Effector memory CD8-positive, alpha-beta T cell (primary cell): ENCODE measurements at regions not wholly inside any gene's neighbourhood (a gene's known extent, or its start where the extent isn't known, plus 50 kb on each side); places are given as distances from the start of the nearest gene placed in this dataset.

ENCODE experiments used
- ATAC-seq: fragments of 150-1000 bp; cut with Tn5 transposase; replicated peaks from 2 replicates; pipeline ENCODE4 v1.10.0; 2021; ENCODE audit warnings: mild to moderate bottlenecking, moderate library complexity
- DNase-seq, 3 experiments: peaks; one replicate each; pipeline ENCODE4 v3.0.0; 2021
- H3K27ac Mint-ChIP-seq, 2 donors: one replicate each; pipeline ENCODE4 v1.8.0; 2022; ENCODE audit warnings: mild to moderate bottlenecking in 2 of 2, mixed read lengths in 2 of 2, moderate library complexity in 2 of 2
- H3K27me3 Mint-ChIP-seq, 2 donors: one replicate each; pipeline ENCODE4 v1.8.0; 2022; ENCODE audit warnings: mixed read lengths in 2 of 2
- H3K36me3 Mint-ChIP-seq: one replicate; pipeline ENCODE4 v1.8.0; 2022; ENCODE audit warnings: mild to moderate bottlenecking, moderate library complexity, mixed read lengths; ENCODE audit not compliant: insufficient read depth
- H3K4me1 Mint-ChIP-seq, 2 donors: one replicate each; pipeline ENCODE4 v1.8.0; 2022; ENCODE audit warnings: low read depth in 2 of 2, mixed read lengths in 2 of 2
- H3K4me3 Mint-ChIP-seq, 2 donors: one replicate each; pipeline ENCODE4 v1.8.0; 2022; ENCODE audit warnings: mild to moderate bottlenecking in 2 of 2, mixed read lengths in 2 of 2, moderate library complexity in 2 of 2
- H3K9me3 Mint-ChIP-seq, 2 donors: one replicate each; pipeline ENCODE4 v1.8.0; 2022; ENCODE audit warnings: mixed read lengths in 2 of 2

GRCh38 chr6:140108167-140108566, 733.7 kb upstream of the CITED2 start:
- no peaks in the 10 kb centered on the region for H3K36me3 Mint-ChIP-seq
- no peak for ATAC-seq
- H3K4me1 Mint-ChIP-seq = no peaks in the 10 kb centered on the region
- H3K9me3 Mint-ChIP-seq = no peaks in the 10 kb centered on the region
- H3K27me3 Mint-ChIP-seq = peaks cover 0 to 6% of the 10 kb centered on the region in 2 donors
- H3K27ac Mint-ChIP-seq = no peak overlapping the region
- no peak for DNase-seq
- H3K4me3 Mint-ChIP-seq = no peak overlapping the region

GRCh38 chr6:140107216-140107615, 732.8 kb upstream of the CITED2 start:
- Mint-ChIP-seq H3K36me3 (no peaks in the 10 kb centered on the region), H3K4me1 (no peaks in the 10 kb centered on the region), H3K4me3 (no peak overlapping the region), H3K9me3 (no peaks in the 10 kb centered on the region), H3K27ac (no peak overlapping the region), H3K27me3 (no peaks in the 10 kb centered on the region)
- DNase-seq = no peak
- no peak for ATAC-seq

- no peaks in the 10 kb centered on the region for H3K27me3 Mint-ChIP-seq
- ATAC-seq (no peak), DNase-seq (no peak)
- no peaks in the 10 kb centered on the region for H3K36me3 Mint-ChIP-seq
- no peak overlapping the region for H3K4me3 Mint-ChIP-seq
- no peak overlapping the region for H3K27ac Mint-ChIP-seq
- H3K9me3 Mint-ChIP-seq = no peaks in the 10 kb centered on the region
- H3K4me1 Mint-ChIP-seq = peaks cover 2 to 5% of the 10 kb centered on the region in 2 donors
Observed at GRCh38 chr6:140105857-140106256, 731.4 kb upstream of the CITED2 start.

- no peak for DNase-seq
- no peaks in the 10 kb centered on the region for H3K9me3 Mint-ChIP-seq
- H3K27me3 Mint-ChIP-seq = no peaks in the 10 kb centered on the region
- no peak overlapping the region for H3K27ac Mint-ChIP-seq
- H3K4me3 Mint-ChIP-seq = no peak overlapping the region
- no peak for ATAC-seq
- no peaks in the 10 kb centered on the region for H3K36me3 Mint-ChIP-seq
- peaks cover 2 to 5% of the 10 kb centered on the region in 2 donors for H3K4me1 Mint-ChIP-seq
Observed at GRCh38 chr6:140105241-140105640, 730.8 kb upstream of the CITED2 start.

DNA sequence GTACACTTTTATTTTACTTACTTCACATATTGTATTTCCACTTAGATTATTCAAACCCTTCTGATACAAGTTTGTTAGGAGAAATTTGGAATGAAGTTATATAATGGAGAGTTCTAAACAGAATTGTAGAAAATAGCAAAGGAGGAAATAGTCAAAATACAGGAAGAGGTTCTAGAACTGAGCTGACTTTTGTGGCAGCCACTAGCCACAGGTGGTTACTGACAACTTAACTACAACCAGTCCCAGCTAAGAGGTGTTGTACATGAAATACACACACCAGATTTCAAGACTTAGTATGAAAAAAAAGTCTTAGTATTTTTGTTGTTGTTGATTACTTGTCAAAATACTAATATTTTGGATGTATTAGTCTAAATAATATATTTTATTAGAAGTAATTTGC, 727.4 kb upstream of the CITED2 start:
- DNase-seq (no peak), ATAC-seq (peak; percentile 69)
- peak overlapping the region in 1 of 2 donors; percentile 11 for H3K27ac Mint-ChIP-seq
- H3K4me3 Mint-ChIP-seq = no peak overlapping the region
- H3K9me3 Mint-ChIP-seq = no peaks in the 10 kb centered on the region
- no peaks in the 10 kb centered on the region for H3K36me3 Mint-ChIP-seq
- no peaks in the 10 kb centered on the region for H3K27me3 Mint-ChIP-seq
- H3K4me1 Mint-ChIP-seq = peaks cover 2 to 5% of the 10 kb centered on the region in 2 donors

DNA sequence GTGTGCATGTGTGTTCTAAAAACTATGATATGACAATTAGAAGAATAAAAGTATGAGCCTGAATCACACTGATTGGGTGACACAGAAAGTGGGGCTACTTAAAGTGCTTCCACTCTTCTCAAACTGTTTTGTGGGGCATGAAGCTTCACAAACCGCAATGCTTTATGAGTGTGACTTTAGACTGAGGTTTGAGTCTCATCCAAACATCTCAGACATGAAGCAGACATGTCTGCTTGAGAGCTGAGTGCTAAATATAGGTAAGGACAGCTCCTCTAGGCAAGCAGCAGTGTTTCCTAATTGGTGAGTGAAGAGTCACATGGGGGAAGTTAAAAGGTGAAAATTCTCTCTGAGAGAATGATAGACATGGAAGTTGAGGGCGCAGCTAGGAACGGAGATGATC, 726.9 kb upstream of the CITED2 start:
- Mint-ChIP-seq H3K36me3 (no peaks in the 10 kb centered on the region), H3K4me3 (no peak overlapping the region), H3K4me1 (peaks cover 2 to 5% of the 10 kb centered on the region in 2 donors), H3K27ac (peak overlapping the region in 1 of 2 donors; percentile 11), H3K27me3 (no peaks in the 10 kb centered on the region), H3K9me3 (no peaks in the 10 kb centered on the region)
- DNase-seq = peak in 1 of 3 experiments; percentile 1
- ATAC-seq = peak; percentile 88

- Mint-ChIP-seq H3K4me3 (no peak overlapping the region), H3K27ac (no peak overlapping the region), H3K9me3 (no peaks in the 10 kb centered on the region), H3K27me3 (peaks cover 0 to 3% of the 10 kb centered on the region in 2 donors), H3K36me3 (no peaks in the 10 kb centered on the region), H3K4me1 (no peaks in the 10 kb centered on the region)
- DNase-seq = no peak
- ATAC-seq = no peak
Observed at GRCh38 chr6:140095532-140095931, 721.1 kb upstream of the CITED2 start.

DNA sequence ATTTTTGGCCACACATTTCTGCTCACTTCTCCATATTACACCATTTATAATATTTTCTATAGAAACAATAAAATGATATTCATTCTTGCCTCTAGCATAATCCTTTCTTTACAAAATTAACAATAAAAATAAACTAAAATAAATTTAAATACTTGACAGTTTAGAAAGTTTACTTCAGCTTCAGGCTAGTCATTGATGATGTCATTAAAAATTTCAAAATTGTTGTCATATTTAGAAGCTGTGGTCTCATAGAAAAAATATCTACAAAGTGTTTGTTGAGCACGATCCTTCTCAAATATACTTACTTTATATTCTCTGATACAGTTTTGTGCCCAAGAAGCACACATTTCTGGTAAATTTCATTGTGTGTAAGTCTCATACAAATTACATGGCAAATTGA, 717.4 kb upstream of the CITED2 start:
- Mint-ChIP-seq H3K27me3 (peaks cover 0 to 9% of the 10 kb centered on the region in 2 donors), H3K4me3 (no peak overlapping the region), H3K4me1 (no peaks in the 10 kb centered on the region), H3K9me3 (no peaks in the 10 kb centered on the region), H3K36me3 (no peaks in the 10 kb centered on the region), H3K27ac (no peak overlapping the region)
- ATAC-seq (no peak), DNase-seq (no peak)

DNA sequence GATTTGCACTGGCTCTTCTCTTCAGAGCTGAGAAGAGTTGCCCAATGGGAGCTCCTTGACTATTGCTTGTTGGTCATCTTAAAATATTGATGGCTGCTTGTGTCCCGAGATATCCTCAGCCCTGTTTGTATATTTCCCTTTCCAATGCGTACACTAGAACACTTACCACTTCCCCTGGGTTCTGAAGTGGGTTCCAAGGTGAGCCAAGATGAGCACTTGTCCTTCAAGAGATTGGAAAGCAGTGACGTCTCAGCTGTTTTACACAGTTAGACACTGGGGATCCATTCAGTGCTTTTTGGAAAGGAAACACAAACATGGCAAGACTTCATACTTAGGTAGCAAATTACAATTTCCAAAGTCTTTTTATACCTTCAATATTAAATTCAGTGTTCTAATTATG, 716.4 kb upstream of the CITED2 start:
- no peaks in the 10 kb centered on the region for H3K36me3 Mint-ChIP-seq
- H3K27ac Mint-ChIP-seq = no peak overlapping the region
- ATAC-seq (no peak), DNase-seq (no peak)
- peaks cover 0 to 9% of the 10 kb centered on the region in 2 donors for H3K27me3 Mint-ChIP-seq
- no peak overlapping the region for H3K4me3 Mint-ChIP-seq
- no peaks in the 10 kb centered on the region for H3K4me1 Mint-ChIP-seq
- no peaks in the 10 kb centered on the region for H3K9me3 Mint-ChIP-seq

GRCh38 chr6:140083375-140083774, 708.9 kb upstream of the CITED2 start:
- DNase-seq (no peak), ATAC-seq (no peak)
- Mint-ChIP-seq H3K9me3 (no peaks in the 10 kb centered on the region), H3K27me3 (no peaks in the 10 kb centered on the region), H3K27ac (no peak overlapping the region), H3K4me1 (no peaks in the 10 kb centered on the region), H3K4me3 (no peak overlapping the region), H3K36me3 (no peaks in the 10 kb centered on the region)

DNA sequence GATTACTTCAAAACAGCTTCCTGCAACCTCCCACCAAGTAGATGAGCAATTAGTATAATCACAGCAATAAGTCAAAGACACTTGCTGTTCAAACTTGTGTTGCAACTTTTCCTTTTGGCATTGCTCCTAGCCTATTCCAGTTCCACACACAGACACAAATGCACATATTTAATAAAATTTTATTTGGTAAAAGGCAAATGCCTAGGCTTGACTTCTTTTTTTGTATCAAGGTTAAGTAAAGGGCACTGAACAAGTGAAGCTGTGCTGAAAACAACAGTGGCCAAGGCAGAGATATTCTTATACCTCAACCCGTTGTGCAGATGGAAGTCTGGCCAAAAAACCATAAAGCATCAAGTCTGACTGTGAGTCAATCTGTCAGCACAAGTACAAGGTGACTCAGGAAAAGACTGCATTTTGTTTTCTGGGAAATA, 708.4 kb upstream of the CITED2 start:
- Mint-ChIP-seq H3K4me3 (no peak overlapping the region), H3K36me3 (no peaks in the 10 kb centered on the region), H3K4me1 (no peaks in the 10 kb centered on the region), H3K9me3 (no peaks in the 10 kb centered on the region), H3K27me3 (no peaks in the 10 kb centered on the region), H3K27ac (no peak overlapping the region)
- DNase-seq (no peak), ATAC-seq (no peak)

DNA sequence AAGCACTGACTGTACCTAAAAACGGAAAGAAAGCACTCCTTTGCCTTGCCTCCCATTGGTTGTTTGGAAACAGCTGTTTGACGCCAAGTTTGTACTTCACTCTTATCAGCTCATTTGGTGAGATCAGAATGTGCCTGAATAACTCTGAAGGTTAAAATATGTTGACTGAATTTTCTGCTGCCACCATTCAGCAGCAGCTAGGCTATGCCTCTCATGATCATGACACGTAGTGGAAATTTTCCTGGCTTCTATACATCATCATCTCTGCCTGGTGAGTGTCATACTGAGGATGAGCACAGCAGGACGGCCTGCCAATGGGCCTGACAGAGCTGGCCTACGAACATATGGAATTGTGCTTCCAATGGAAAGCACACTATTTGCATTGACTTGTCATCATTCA, 704.9 kb upstream of the CITED2 start:
- no peaks in the 10 kb centered on the region for H3K36me3 Mint-ChIP-seq
- H3K27ac Mint-ChIP-seq = no peak overlapping the region
- peaks cover 7 to 8% of the 10 kb centered on the region in 2 donors for H3K27me3 Mint-ChIP-seq
- H3K9me3 Mint-ChIP-seq = no peaks in the 10 kb centered on the region
- no peak for DNase-seq
- no peak for ATAC-seq
- H3K4me1 Mint-ChIP-seq = no peaks in the 10 kb centered on the region
- no peak overlapping the region for H3K4me3 Mint-ChIP-seq

DNA sequence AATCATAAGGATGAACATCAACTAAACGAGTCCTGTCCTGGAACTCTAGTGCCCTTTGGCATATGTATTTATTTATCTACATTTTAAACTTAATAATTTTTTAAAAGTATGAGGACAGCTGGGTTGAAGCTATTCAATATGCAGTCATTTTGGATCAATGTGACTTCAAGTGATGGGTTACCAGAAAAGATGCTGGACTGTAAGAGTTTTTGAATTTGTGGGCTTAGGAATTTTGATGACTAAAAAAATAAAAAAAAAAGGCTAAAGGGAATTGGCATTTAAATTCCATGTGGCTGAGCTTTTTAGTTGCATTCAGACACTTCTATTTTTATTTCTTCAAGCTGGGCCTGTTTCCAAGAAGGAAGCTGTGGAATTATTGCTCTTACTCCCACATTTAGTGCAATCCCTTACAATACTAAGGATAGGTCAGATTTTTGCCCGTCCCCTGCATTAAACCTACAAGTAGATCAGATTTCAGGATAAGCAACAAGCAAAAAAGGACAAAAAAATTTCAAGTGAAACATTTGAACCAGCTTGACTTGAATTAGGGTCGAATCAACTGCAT, 704.2 kb upstream of the CITED2 start:
- DNase-seq (no peak), ATAC-seq (no peak)
- no peaks in the 10 kb centered on the region for H3K9me3 Mint-ChIP-seq
- no peaks in the 10 kb centered on the region for H3K4me1 Mint-ChIP-seq
- H3K4me3 Mint-ChIP-seq = no peak overlapping the region
- H3K27me3 Mint-ChIP-seq = peaks cover 7 to 8% of the 10 kb centered on the region in 2 donors
- H3K27ac Mint-ChIP-seq = no peak overlapping the region
- H3K36me3 Mint-ChIP-seq = no peaks in the 10 kb centered on the region

DNA sequence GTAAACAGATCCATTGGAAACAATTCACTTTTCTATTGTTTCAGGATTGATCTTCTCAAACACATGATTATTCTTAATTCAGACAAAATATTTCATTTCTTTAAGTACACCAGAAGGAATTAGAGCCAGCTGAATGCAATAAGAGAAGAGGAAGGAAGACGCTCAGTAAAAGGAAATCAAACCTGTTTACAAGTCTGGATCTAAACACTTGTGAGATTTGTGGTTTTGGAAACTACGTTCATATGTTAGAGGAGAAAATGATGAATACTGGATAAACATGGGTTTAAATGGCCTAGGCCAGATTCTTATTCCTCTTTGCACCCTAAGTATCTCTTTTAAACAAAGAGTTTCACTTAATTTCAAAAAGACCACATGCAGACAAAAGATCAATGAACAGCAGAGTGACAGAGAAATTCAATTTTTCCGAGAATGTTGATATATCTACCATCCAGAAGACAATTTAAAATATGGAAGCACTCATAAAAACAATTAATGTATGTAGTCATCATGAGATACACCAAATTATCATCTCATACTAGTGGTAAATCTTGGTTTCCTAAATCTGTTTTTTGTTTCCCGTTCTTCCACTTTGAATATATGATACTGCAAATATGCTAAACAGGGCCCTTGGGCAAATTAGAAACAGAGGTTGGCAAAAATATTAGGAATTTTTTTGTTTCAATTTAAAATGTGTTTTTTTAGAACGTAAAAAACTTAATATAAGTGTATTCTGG, 703.5 kb upstream of the CITED2 start:
- ATAC-seq (no peak), DNase-seq (no peak)
- Mint-ChIP-seq H3K27ac (no peak overlapping the region), H3K36me3 (no peaks in the 10 kb centered on the region), H3K27me3 (peaks cover 7 to 8% of the 10 kb centered on the region in 2 donors), H3K9me3 (no peaks in the 10 kb centered on the region), H3K4me3 (no peak overlapping the region), H3K4me1 (no peaks in the 10 kb centered on the region)
